Astrocyte (in vitro differentiated cells and primary cell): ENCODE measurements at regions not wholly inside any gene's neighbourhood (a gene's known extent, or its start where the extent isn't known, plus 50 kb on each side); places are given as distances from the start of the nearest gene placed in this dataset.

Source experiments
- EZH2 ChIP-seq: IDR thresholded peaks from 2 replicates; pipeline ENCODE4 v1.6.1; 2012; ENCODE audit warnings: mild to moderate bottlenecking, low read length, inconsistent platforms; ENCODE audit not compliant: insufficient read depth
- TF ChIP-seq, protein P1 (sequence below): IDR thresholded peaks from 2 replicates; pipeline ENCODE4 v1.5.1; 2011; ENCODE audit warnings: low read depth, mild to moderate bottlenecking, inconsistent platforms, low read length, moderate library complexity; ENCODE audit not compliant: insufficient read depth

DNA sequence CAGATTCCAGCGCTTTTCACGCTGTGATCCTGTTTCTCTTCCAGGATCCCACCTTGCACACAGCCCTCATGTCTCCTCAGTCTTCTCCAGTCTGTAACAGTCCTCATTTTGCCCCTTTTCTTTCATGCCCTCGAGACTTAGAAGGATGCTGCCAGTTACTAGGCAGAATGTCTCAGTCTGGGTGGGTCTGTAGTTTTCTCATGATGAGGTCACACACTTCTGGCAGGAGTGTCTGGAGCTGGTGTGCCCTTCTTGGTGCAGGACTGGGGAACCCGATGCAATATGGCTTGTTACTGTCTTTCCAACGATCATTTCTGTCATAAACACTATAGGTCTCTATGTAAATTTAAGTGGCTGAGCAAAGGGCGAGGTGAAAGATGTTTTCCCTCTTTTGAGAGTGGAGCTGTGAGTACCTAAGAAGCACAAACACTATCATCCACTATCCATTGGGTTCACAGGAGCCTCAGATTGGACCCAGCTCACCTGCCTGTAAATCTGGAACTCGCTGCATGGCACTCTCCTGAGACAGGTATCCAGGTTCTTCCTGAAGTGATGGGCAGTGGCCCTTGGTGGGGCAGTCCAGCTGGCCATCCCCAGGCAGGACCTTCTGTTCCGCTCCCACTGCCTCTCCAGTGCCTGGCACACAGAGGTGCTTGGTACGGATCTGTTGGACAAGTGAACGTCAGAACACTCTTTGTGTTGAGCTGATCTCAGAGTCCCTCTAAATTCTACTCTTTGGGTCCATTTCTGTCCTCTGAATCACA, 64.3 kb upstream of the ZNF32 start:
- TF ChIP-seq, protein P1, sequence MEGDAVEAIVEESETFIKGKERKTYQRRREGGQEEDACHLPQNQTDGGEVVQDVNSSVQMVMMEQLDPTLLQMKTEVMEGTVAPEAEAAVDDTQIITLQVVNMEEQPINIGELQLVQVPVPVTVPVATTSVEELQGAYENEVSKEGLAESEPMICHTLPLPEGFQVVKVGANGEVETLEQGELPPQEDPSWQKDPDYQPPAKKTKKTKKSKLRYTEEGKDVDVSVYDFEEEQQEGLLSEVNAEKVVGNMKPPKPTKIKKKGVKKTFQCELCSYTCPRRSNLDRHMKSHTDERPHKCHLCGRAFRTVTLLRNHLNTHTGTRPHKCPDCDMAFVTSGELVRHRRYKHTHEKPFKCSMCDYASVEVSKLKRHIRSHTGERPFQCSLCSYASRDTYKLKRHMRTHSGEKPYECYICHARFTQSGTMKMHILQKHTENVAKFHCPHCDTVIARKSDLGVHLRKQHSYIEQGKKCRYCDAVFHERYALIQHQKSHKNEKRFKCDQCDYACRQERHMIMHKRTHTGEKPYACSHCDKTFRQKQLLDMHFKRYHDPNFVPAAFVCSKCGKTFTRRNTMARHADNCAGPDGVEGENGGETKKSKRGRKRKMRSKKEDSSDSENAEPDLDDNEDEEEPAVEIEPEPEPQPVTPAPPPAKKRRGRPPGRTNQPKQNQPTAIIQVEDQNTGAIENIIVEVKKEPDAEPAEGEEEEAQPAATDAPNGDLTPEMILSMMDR = no peak
- no peak for TF ChIP-seq EZH2
